WTC11 (cell line): ENCODE measurements at regions not wholly inside any gene's neighbourhood (a gene's known extent, or its start where the extent isn't known, plus 50 kb on each side); places are given as distances from the start of the nearest gene placed in this dataset.

Source experiments
- ATAC-seq: fragments of 200-7000 bp; cut with Tn5 transposase; 2 replicates; pipeline ENCODE4 v1.10.0; 2021; ENCODE audit warnings: mild to moderate bottlenecking, moderate library complexity
- CTCF ChIA-PET: fragments of 300-600 bp; sonication (Branson Sonifier 250); formaldehyde crosslinking; loops from one replicate; lab custom pipeline; 2021; ENCODE audit warnings: antibody characterized with exemption; lab: Charles Lee
- POLR2A ChIA-PET: fragments of 350-600 bp; sonication (Branson Sonifier 250); formaldehyde crosslinking; loops from one replicate; lab custom pipeline; 2021; ENCODE audit warnings: antibody characterized with exemption; lab: Charles Lee
- DNase-seq: peaks from one replicate; pipeline ENCODE4 v3.0.0; 2021; ENCODE audit warnings: low spot score
- H3K27ac Mint-ChIP-seq: 2 replicates; pipeline ENCODE4 v1.8.0; 2021; ENCODE audit warnings: mixed read lengths
- H3K27me3 Mint-ChIP-seq: 2 replicates; pipeline ENCODE4 v1.8.0; 2021; ENCODE audit warnings: low read depth, mild to moderate bottlenecking, moderate library complexity, mixed read lengths
- H3K36me3 Mint-ChIP-seq: 2 replicates; pipeline ENCODE4 v1.8.0; 2021; ENCODE audit warnings: mixed read lengths
- H3K4me1 Mint-ChIP-seq: 2 replicates; pipeline ENCODE4 v1.8.0; 2022; ENCODE audit warnings: mixed read lengths
- H3K4me3 Mint-ChIP-seq: 2 replicates; pipeline ENCODE4 v1.8.0; 2021; ENCODE audit warnings: mild to moderate bottlenecking, moderate library complexity, mixed read lengths
- H3K9me3 Mint-ChIP-seq: 2 replicates; pipeline ENCODE4 v1.8.0; 2021; ENCODE audit warnings: mixed read lengths
- ATF3 ChIP-seq: sonication (generic); formaldehyde crosslinking; conservative IDR thresholded peaks from 2 replicates; pipeline ENCODE4 v1.8.1; 2022; ENCODE audit warnings: mild to moderate bottlenecking, missing genetic modification reagents
- ATF6 ChIP-seq: sonication (generic); formaldehyde crosslinking; IDR thresholded peaks from 2 replicates; pipeline ENCODE4 v1.8.1; 2023; ENCODE audit warnings: mild to moderate bottlenecking, missing genetic modification reagents
- CBFB ChIP-seq: sonication (generic); formaldehyde crosslinking; IDR thresholded peaks from 2 replicates; pipeline ENCODE4 v1.8.1; 2022; ENCODE audit warnings: mild to moderate bottlenecking, low read depth, missing genetic modification reagents
- CREB1 ChIP-seq: sonication (generic); formaldehyde crosslinking; IDR thresholded peaks from 2 replicates; pipeline ENCODE4 v1.8.0; 2023; ENCODE audit warnings: mild to moderate bottlenecking, missing genetic modification reagents
- E2F5 ChIP-seq: sonication (generic); formaldehyde crosslinking; IDR thresholded peaks from 2 replicates; pipeline ENCODE4 v1.8.1; 2022; ENCODE audit warnings: mild to moderate bottlenecking, moderate library complexity, missing genetic modification reagents
- ELF4 ChIP-seq: sonication (generic); formaldehyde crosslinking; IDR thresholded peaks from 2 replicates; pipeline ENCODE4 v1.8.1; 2022; ENCODE audit warnings: low read depth, mild to moderate bottlenecking, moderate library complexity, missing genetic modification reagents
- FOXJ3 ChIP-seq: sonication (generic); formaldehyde crosslinking; IDR thresholded peaks from 2 replicates; pipeline ENCODE4 v1.9.0; 2021; ENCODE audit warnings: missing genetic modification reagents, mild to moderate bottlenecking, borderline replicate concordance
- IRF1 ChIP-seq: sonication (generic); formaldehyde crosslinking; IDR thresholded peaks from 2 replicates; pipeline ENCODE4 v1.8.0; 2023; ENCODE audit warnings: missing genetic modification reagents
- RORB ChIP-seq: fragments of 250-450 bp; sonication (Bioruptor Pico); IDR thresholded peaks from 2 replicates; pipeline ENCODE4 v1.9.0; 2021; ENCODE audit warnings: mild to moderate bottlenecking
- SMAD3 ChIP-seq: sonication (generic); formaldehyde crosslinking; IDR thresholded peaks from 2 replicates; pipeline ENCODE4 v1.8.0; 2022; ENCODE audit warnings: missing genetic modification reagents, mild to moderate bottlenecking, borderline replicate concordance
- SMAD4 ChIP-seq: sonication (generic); formaldehyde crosslinking; IDR thresholded peaks from 2 replicates; pipeline ENCODE4 v1.8.0; 2022; ENCODE audit warnings: mild to moderate bottlenecking, missing genetic modification reagents
- SP1 ChIP-seq: sonication (generic); formaldehyde crosslinking; conservative IDR thresholded peaks from 2 replicates; pipeline ENCODE4 v1.8.1; 2022; ENCODE audit warnings: missing genetic modification reagents
- STAT6 ChIP-seq: sonication (generic); formaldehyde crosslinking; conservative IDR thresholded peaks from 2 replicates; pipeline ENCODE4 v1.8.1; 2023; ENCODE audit warnings: mild to moderate bottlenecking, low read depth, missing genetic modification reagents, moderate library complexity
- ZMAT4 ChIP-seq: fragments of 250-450 bp; sonication (Bioruptor Pico); IDR thresholded peaks from 2 replicates; pipeline ENCODE4 v1.9.0; 2021; ENCODE audit warnings: mild to moderate bottlenecking
- ZNF232 ChIP-seq: sonication (generic); formaldehyde crosslinking; IDR thresholded peaks from 2 replicates; pipeline ENCODE4 v1.8.0; 2022; ENCODE audit warnings: mild to moderate bottlenecking, missing genetic modification reagents
- ZNF263 ChIP-seq: sonication (generic); formaldehyde crosslinking; IDR thresholded peaks from 2 replicates; pipeline ENCODE4 v1.8.1; 2022; ENCODE audit warnings: low read depth, mild to moderate bottlenecking, moderate library complexity, missing genetic modification reagents
- ZNF416 ChIP-seq: fragments of 250-450 bp; sonication (Bioruptor Pico); IDR thresholded peaks from 2 replicates; pipeline ENCODE4 v1.9.0; 2021; ENCODE audit warnings: mild to moderate bottlenecking, inconsistent platforms
- ZNF532 ChIP-seq: fragments of 250-450 bp; sonication (Bioruptor Pico); IDR thresholded peaks from 2 replicates; pipeline ENCODE4 v1.9.0; 2021; ENCODE audit warnings: mild to moderate bottlenecking, borderline replicate concordance

GRCh38 chr3:102200126-102200525 lies 234.7 kb upstream of the ZPLD1 start:
- H3K4me3 Mint-ChIP-seq, result no peak overlapping the region
- H3K27me3 Mint-ChIP-seq, result no peaks in the 10 kb centered on the region
- no peak for TF ChIP-seq SMAD4 (CRISPR knock-in tag)
- TF ChIP-seq IRF1 (CRISPR knock-in tag), result no peak
- no peak for TF ChIP-seq ZNF416 (CRISPR knock-in tag)
- no peak for TF ChIP-seq ZNF263 (CRISPR knock-in tag)
- no peak for TF ChIP-seq ZMAT4 (CRISPR knock-in tag)
- TF ChIP-seq SMAD3 (CRISPR knock-in tag), result no peak
- no peak for TF ChIP-seq SP1 (CRISPR knock-in tag)
- no peak for TF ChIP-seq STAT6
- TF ChIP-seq FOXJ3, result no peak
- TF ChIP-seq ATF3 (CRISPR knock-in tag), result no peak
- no peak for TF ChIP-seq ELF4 (CRISPR knock-in tag)
- no peak for TF ChIP-seq E2F5 (CRISPR knock-in tag)
- no peak for TF ChIP-seq ZNF232 (CRISPR knock-in tag)
- no peak for TF ChIP-seq CBFB
- TF ChIP-seq CREB1, result no peak
- no peak for TF ChIP-seq RORB (CRISPR knock-in tag)
- H3K27ac Mint-ChIP-seq, result no peak overlapping the region
- H3K36me3 Mint-ChIP-seq, result no peaks in the 10 kb centered on the region
- H3K4me1 Mint-ChIP-seq, result peaks cover 2% of the 10 kb centered on the region; the same call in 1 of the 2 replicates
- H3K9me3 Mint-ChIP-seq, result no peaks in the 10 kb centered on the region
- DNase-seq (no peak), ATAC-seq (no peak)
- POLR2A ChIA-PET, result no interaction called here
- CTCF ChIA-PET, result interaction anchor here (0.6 kb wide), 1 partner anchor 583 kb away, joined by 3 read pairs; no protein-coding TSS in a partner anchor

GRCh38 chr3:102200560-102200959 lies 234.3 kb upstream of the ZPLD1 start:
- Mint-ChIP-seq H3K9me3 (no peaks in the 10 kb centered on the region), H3K27me3 (no peaks in the 10 kb centered on the region), H3K4me3 (no peak overlapping the region), H3K4me1 (no peaks in the 10 kb centered on the region), H3K27ac (no peak overlapping the region), H3K36me3 (no peaks in the 10 kb centered on the region)
- CTCF ChIA-PET, result interaction anchor here (0.6 kb wide), 1 partner anchor 582 kb away, joined by 3 read pairs; no protein-coding TSS in a partner anchor
- DNase-seq, result no peak
- POLR2A ChIA-PET, result no interaction called here
- no peak for ATAC-seq
- no peak for TF ChIP-seq ATF6 (CRISPR knock-in tag)
- TF ChIP-seq FOXJ3, result no peak
- TF ChIP-seq ZNF532 (CRISPR knock-in tag), result no peak
- TF ChIP-seq STAT6, result no peak
- TF ChIP-seq ZNF232 (CRISPR knock-in tag), result no peak
